NAMALWA (cell line): ENCODE measurements at regions not wholly inside any gene's neighbourhood (a gene's known extent, or its start where the extent isn't known, plus 50 kb on each side); places are given as distances from the start of the nearest gene placed in this dataset.

Experiments
- DNase-seq: peaks from one replicate; pipeline ENCODE4 v3.0.0-alpha.2; 2015; ENCODE audit warnings: low spot score

GRCh38 chr13:107743526-107743925 lies 471.8 kb downstream of the LIG4 start:
- DNase-seq, result no peak

DNA sequence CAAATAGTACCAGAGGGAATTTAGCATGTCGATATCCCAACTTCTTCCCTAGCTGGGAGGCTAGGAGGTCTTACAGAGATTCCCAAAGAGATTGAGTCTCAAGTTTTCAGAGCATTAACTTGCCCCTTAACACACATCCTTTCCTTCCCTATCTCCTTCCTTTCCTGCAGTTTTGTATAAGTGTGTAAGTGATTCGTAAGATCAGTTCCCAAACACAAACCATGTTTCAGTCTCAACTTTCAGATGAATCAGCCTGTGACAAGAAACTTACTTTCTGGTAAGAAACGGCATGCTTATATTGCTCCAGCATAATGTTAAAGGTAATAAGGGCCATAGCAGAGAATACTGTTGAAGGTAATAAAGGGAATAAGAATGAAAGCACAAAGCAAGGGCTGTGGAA lies 472.2 kb downstream of the LIG4 start:
- no peak for DNase-seq

DNA sequence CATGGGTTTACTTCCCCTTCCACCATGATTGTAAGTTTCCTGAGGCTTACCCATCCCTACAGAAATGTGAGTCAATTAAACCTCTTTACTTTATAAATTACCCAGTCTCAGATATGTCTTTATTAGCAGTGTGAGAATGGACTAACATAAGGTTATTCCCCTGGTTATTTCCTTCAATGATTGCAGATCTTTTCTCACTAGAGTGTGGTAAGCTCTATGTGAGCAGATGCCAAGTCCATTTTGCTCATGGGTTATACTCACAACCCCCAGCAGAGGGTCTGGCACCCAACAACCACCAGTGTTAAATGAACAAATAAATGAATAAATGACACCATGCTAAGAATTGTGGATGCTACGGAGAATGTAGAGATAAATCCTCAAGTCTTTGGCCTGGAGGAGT lies 472.8 kb downstream of the LIG4 start:
- DNase-seq, result no peak

DNA sequence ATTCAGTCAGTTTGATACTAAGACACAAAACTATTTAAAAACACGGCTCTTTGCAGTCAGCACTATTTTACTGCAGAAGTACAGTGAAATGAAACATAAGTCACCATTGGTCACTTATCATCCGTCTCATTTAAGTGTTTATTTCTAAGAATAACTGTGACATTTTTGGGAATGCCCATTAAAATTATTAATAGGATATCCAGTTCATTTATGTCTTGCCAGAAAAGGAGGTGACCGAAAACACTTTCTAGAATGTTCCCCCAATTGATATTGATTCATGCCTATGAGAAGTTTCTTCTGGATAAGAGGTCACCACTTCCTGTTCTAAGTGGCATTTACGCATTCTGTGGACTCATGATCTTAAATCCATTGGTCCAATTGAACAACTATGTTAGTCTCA lies 477.3 kb downstream of the LIG4 start:
- DNase-seq, result no peak

- no peak for DNase-seq
Measured at GRCh38 chr13:107736731-107737130, 478.6 kb downstream of the LIG4 start.

- DNase-seq, result no peak
Measured at GRCh38 chr13:107736170-107736569, 479.2 kb downstream of the LIG4 start.

DNA sequence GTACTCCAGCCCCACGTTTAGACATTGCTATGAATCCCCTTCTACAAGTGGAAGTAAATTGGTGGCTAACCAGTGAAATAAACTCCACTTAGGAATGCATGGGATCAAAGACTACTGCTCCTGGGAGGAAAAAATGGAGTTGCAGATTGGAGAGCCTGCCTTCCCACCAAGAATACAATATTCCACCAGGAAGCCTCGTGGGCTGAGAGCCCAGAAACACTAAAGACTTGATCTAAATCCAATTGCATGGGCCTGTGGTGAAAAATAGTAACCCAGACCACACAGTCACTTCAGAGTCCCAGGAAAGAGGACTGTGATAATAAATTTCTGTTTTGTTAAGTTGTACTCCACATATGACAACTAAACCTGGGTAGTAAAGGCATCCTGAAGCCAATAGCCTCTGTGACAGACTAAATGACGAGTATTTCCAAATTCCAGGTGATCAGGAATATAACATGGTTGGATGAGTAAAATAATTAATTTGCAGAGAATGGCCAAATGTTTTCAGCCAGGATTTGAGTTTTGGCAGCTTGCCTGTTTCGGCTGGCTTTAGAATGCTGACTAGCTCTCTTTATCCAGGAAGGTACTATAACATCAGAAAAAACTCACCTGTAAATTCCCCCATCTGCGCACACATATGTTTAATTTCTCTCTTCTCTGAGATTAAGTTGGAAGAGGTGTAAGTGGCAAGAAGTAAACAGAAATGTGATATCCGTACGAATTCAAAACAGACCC lies 480.3 kb downstream of the LIG4 start:
- DNase-seq, result no peak

GRCh38 chr13:107733276-107733675 lies 482.1 kb downstream of the LIG4 start:
- DNase-seq, result no peak

DNA sequence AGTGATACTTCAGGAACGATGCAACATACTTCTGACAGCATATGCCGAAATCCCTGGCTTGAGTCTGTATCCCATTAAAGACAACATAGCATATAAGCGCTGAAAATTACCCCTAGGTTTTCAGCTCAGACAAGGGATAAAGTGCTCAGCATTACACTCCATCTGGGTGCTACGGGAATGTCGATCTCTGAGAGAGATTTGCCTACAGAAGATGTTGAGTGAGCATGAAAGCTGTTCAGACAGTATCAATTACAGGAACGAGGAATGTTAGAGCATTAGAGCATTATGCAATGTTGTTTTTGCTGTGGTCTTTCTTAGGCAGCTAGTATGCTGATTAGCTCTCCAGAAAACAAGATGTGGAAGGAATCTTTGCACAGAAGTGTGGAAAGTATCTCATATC lies 484.5 kb downstream of the LIG4 start:
- DNase-seq, result no peak

GRCh38 chr13:107721125-107721869 lies 494.0 kb downstream of the LIG4 start:
- no peak for DNase-seq

DNA sequence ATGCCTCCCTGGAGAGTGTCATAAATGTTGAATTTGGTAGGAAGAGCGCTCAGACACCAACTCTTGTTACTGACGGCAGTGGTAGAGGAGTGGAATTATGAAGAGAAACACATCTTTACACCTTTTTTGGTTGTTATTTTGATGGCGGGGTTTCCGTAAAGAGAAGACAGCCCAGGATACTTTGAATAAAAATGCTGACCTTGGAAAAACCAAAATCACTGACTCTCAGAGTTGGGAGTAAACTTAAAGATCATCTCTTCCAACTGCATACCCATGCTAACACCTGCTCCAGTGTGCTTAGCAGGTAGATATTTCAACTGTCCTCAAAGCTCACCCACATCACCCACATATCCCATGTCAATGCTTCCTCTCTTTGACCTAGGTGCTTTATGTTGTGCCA lies 498.6 kb downstream of the LIG4 start:
- DNase-seq, result no peak

DNA sequence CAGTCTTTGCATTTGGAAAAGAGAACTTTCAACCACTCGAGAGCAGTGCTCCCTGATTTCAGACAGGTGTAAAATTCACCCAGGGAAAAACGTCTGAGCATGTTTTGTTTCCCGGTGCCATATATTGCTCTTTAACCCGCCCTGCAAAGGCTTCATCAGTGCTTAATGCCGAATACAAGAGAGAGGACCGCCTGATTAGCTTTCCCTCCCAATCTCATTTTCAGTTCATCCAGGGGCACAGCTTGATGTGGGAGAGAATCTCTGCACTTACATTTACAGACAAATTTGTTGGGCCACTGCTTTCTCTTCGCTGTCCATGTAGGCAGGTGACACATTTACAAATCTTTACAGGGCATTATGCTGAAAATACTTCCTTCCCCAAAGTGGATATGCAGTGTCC lies 499.1 kb downstream of the LIG4 start:
- no peak for DNase-seq

- DNase-seq, result no peak
Measured at GRCh38 chr13:107715496-107715895, 499.8 kb downstream of the LIG4 start.

- DNase-seq, result no peak
Measured at GRCh38 chr13:107713314-107713713, 502.0 kb downstream of the LIG4 start.

GRCh38 chr13:107712145-107712860 lies 503.0 kb downstream of the LIG4 start:
- DNase-seq, result no peak

- DNase-seq, result no peak
Measured at GRCh38 chr13:107690181-107690580, 525.2 kb downstream of the LIG4 start.

GRCh38 chr13:107685876-107686275 lies 529.5 kb downstream of the LIG4 start:
- no peak for DNase-seq

DNA sequence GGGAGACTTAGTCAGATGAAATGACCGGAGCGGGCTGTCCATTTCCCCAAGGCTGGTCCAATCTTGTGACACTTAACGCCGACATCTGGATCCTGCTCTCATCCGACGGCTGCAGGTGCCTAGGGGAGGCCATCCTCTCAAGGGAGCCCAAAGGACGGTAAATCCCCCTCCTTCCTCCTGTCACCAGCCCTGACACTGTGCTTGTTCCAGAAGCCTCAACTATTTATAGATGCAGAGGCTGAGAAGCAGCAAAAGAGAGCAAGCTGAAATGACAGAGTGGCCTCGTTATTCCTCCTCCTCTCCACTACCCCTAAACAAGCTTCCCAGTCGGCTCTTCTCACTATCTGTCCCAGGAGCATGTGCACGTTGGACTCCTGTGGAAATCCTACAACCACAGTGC lies 533.7 kb downstream of the LIG4 start:
- DNase-seq, result no peak

DNA sequence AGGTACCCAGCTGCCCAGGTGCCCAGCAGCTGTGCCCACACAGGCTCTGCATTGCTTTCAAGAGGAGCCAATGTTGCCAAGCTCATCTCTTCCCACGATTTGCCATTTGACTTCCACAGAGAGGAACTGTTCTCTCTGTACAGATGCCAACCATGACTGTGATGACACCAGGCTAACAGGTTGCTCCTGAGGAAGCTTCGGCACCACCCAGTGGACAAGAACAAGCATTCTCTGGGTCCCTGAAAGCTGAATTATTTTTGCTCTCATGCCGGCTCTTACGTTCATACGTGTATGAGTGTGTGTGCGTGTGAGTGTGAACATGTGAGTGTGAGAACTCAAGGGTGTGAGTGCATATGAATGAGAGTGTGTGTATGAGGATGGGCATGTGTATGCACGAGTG lies 535.2 kb downstream of the LIG4 start:
- DNase-seq, result no peak

DNA sequence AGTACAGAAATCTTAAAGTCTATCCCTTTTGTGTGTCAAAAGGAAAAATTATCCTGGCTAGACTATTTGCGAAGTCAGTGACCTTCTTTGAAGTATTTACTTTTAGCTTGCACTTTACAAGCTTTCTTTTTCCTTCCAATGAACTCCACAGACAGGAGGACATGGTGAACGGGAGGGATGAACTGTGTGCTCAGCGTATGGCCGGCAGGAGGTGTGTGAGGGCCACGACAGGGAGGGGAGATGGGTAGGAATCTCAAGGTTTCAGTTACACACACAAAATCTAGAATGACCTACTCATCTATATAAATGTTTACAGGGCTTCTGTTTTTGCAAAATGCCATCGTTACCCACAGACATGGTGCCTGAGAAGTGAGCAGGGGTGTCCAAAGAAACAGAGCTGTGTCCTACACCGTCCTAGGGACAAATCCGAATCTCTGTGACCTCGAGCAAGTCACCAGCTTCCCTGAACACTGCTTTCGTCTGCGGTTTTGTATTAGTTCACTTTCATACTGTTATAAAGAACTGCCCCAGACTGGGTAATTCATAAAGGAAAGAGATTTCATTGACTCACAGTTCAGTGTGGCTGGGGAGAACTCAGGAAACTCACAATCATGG lies 537.2 kb downstream of the LIG4 start:
- no peak for DNase-seq

GRCh38 chr13:107675847-107676550 lies 539.3 kb downstream of the LIG4 start:
- DNase-seq, result no peak

GRCh38 chr13:107669391-107669993 lies 545.8 kb downstream of the LIG4 start:
- no peak for DNase-seq
